HG03442 (cell line): ENCODE measurements at regions not wholly inside any gene's neighbourhood (a gene's known extent, or its start where the extent isn't known, plus 50 kb on each side); places are given as distances from the start of the nearest gene placed in this dataset.

Source experiments
- ATAC-seq: cut with Tn5 transposase; IDR thresholded peaks from one replicate; pipeline ENCODE4 v1.9.1; 2021; ENCODE audit warnings: mild to moderate bottlenecking, moderate library complexity; ENCODE audit not compliant: unreplicated experiment

DNA sequence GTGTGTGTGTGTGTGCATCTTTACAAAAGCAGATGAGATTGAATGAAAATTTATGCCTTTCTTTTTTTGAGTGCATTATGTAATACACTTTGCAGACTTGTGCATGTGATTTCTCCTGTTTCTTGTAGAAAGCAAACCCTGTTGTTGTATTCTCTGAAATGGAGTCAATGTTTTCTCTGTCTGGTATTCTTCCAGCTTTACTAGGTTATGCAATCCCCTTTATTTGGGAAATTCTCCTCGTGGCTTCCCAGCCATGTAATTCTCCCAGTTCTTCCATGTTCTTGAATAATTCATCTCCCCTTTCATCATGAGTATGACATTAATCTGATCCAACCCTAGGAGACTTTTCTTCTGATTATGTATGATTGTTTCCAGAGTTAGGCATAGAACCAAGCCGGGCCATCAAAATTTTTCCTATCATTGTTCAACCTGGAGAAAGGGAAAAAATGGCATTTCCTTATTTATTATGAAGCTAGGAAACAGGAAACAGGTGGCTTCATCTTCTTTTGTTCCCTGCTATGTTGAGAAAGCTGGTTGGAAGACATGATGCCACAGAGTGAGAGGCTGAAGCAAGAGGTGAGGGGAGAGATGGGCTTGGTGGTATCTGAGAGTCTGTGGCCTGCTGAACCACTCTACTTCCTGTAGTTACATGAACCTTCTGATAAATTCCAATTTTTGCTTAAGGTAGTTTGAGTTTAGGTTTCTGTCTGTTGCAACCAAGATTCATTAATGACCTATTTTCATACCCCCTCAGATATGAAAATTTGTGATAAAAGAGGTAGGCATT is 68.8 kb downstream of the PRL start:
- ATAC-seq = no peak

DNA sequence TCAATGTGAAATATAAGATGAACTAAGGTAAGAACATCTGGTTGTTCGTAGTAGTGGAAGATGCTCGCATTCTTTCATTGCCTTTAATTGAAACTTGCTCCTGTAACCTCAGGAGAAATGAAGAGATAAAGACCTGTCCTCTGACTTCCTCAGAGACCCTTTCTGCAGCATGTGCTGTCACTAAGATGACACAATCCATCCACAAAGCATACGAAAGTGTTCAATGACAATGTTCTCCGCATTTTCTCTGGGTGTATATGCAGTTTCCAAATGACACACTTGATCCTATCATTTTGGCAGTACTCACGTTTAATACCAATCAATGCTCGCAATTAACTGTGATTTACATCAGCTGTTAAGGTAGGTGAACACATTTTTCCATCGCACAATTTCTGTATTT is 65.8 kb downstream of the PRL start:
- no peak for ATAC-seq

DNA sequence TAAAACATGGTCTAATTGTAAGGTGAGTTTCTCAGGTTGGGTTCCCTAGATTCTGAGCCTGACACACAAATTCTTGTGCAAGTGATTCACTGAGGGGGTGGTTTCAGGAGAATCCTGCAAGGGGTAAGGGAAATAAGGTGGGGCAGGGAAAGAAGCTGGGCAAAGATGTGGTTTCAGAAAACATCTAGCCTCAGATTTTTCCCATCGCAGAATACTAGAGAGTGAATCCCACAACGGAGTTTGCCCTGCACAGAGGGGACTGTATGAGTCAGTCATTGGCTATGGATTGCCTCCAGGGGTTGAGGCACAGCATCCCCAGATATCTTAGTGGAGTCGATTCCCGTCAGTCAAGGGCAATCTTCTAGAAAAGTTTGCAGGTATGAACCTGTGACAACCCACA is 65.2 kb downstream of the PRL start:
- no peak for ATAC-seq

DNA sequence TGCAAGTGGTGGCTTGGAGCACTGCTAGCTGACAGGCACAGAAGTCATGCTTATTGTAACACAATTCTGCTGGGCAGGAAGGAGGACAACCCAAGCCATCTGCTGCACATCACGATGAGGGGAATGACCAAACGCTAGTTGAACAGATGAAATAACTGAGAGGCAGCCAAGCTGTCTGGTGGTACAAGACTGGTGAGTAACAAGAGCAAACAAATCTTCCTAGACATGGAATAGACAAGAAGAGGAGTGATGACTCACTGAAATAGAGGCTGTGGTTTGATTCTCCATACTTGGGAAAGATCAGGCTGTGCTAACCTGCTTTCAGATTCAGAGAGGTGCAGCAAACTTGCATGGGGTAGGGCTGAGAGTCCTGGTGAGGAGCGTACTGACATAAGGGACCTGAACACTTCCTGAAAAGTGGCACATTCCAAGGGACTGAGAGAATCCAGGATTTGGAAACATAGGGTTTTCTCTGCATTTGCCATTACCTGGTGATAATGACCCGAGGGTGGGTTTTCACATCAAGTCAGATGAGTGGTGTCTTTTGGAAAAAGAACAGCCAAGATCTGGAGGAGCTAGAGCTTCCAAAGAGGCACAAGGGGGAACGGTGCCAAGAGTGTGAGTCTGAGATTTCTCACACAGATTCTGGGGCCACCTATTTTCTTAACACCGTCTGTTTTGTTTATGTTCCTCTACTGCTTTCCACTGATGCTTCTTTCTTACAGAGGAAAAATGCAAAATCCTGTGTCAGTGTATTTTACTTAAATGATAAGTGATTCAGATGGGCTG is 60.0 kb downstream of the PRL start:
- no peak for ATAC-seq
